ENCODE measurements at regions not wholly inside any gene's neighbourhood (a gene's known extent, or its start where the extent isn't known, plus 50 kb on each side); places are given as distances from the start of the nearest gene placed in this dataset.

DNA sequence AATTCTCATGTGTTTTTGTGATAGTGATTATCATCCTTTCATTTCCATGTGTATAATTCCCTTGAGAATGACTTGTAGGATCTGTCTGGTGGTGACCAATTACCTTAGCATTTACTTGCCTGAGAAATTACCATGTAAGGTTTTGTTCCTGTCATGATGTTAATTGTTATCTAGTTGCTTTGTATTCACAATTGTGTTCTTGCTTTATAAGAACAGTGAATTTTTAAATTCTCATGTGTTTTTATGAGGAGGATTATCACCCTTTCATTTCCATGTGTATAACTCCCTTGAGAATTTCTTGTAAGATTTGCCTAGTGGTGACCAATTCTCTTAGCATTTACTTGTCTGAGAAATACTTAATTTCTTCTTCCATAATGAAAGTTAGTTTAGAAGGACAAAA, 758.2 kb upstream of the NDST4 start:
- no peak for DNase-seq

DNA sequence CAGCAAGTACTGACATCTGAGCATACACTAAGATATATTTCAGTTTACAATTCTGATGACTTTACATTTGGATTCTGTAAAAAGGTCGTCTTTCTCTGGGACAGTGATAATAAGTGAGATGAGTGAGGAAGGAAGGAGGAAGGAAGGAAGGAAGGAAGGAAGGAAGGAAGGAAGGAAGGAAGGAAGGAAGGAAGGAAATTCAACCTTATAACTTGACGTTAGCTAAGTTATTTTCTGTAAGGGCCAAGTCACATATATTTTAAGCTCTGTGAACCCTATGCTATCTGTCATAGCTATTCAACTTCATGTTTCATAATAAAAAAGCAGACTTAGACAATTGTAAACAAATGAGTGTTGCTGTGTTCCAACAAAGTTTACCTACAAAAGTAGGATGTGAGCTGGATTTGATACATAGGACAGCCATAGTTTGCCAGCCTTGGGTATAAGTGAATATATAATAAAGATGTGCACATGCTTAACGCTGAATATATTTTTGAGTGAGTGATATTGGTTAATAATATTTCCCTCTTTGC, 753.0 kb upstream of the NDST4 start:
- no peak for DNase-seq

DNA sequence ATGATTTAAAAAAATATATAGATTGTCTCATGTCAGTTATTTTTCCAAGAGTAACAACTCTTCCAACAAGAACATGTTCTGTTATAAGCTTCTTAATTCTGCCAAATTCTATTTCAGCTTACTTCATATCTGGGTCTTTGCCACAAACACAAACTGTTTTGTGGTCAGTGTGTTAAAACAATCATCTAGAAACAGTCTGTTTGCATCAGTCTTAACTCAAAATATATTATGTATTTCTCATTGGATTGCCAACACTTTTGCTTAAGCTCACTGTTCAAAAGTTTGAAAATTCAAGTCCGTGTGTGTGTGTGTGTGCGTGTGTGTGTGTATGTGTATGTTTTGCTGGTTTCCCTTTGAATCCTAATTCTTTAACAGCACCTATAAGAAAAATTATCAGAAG, 752.3 kb upstream of the NDST4 start:
- no peak for DNase-seq

DNA sequence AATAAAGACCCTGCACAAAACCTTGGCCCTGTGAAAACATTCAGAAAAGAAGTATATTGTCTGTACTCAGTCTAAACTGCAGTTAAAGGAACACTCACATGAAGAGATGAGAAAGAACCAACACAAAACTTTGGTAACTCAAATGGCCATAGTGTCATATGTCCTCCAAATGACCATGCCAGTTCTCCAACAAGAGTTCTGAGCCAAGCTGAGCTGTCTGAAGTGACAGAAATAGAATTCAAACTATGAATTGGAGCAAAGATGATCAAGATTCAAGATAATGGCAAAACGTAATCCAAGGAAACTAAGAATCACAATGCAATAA, 739.3 kb upstream of the NDST4 start:
- DNase-seq = no peak

DNA sequence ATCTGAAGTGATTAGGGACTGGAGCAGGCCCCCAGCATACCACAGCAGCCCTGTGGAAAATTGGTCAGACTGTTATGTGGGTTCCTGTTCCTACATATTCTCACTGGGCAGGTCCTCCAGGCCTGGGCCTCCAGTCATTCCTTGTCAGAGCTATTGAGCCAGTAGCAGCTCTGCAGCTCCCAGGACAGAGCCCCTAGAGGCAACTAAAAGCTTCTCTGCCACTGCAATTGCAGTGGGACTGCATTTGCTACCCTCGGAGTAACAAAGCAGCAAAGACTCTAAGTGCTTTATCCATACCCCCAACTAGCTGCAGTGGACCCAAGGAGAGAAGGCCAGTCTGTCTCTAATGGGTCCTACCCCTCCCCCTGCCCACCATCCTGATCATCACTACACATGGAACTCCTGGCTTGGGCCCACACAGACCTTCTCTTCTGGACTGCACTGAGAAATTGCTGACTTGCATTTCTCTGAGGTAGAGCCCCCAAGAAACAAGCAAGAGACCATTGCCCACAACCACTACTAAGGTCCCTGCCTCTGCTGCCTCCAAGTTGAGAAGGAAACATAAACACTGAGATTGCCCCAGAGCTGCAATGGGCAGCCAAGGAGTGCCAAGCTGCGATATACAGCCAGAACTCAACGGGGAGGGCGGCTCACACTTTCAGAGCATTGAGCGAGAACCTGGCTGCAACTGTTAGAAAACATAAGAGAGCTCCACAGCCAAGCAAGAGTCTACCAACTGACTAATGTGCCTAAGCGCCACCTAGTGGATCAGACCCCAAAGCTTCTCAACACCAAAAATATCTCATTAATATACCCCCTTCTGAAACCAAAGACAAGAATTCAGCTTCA, 738.7 kb upstream of the NDST4 start:
- no peak for DNase-seq

DNA sequence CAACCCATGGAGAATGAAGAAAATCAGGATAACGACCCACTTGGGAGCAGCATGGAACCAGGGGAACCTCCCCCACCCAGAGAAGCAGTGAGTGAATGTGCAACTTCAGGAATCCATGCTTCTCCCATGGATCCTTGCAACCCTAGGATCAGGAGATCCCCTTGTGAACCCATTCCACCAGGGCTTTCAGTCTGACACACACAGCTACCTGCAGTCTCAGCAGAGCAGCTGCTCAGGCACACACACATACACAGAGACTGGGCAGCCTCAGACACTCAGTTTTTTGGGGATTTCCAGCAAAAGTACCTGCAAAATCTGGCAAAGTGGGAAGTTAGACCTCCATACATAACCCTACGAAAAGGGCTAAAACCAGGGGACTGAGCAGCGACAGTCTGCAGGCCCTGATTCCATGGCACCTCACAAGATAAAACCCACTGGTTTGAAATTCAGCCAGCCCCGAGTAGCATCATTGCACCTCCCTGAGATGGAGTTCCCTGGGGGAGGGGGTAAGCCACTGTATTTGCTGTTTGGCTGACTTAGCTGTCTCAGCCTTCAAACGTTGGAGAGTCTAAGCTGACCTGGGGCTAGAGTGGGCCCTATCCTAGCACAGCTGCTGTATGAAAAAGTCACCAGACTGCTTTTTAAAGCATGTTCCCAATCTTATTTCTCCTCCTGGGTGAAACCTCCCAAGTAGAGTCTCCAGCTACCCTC, 737.5 kb upstream of the NDST4 start:
- DNase-seq = no peak

DNA sequence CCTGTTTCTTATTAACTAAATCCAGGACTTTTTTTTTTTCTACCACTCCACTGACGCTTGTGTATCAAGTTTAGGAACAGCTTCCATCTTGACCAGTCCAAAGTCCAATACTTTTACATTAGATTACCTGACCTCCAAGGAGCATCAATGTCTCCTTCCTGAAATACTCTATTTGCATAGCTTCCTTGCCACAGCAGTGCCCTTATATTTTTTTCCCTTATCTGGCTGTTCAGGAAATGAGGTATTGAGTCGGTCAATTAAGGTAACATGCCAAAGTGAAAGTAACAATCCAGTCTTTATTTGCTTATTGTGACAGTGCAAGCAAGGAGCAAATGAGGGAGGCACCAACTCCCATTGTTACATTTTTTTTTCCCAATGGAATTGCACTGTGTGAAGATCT, 730.8 kb upstream of the NDST4 start:
- DNase-seq = no peak

DNA sequence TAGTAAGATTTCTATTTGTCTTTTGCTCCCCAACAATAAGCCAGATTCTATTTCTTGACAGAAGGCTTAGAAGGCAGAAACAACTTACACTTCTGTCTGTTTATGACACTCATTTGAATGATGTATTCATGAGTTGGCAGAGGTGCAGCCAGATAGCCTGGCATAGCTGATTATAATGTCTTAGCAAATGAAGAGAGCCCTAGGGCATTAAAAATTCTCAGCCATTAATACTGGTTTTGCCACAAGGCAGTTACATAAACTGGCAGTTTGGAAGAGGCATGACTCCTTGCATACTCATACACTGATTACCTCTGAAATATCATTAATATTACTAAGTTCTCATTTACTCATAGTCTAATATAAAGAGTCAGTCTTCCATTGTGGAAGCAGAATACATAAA, 728.5 kb upstream of the NDST4 start:
- no peak for DNase-seq

DNA sequence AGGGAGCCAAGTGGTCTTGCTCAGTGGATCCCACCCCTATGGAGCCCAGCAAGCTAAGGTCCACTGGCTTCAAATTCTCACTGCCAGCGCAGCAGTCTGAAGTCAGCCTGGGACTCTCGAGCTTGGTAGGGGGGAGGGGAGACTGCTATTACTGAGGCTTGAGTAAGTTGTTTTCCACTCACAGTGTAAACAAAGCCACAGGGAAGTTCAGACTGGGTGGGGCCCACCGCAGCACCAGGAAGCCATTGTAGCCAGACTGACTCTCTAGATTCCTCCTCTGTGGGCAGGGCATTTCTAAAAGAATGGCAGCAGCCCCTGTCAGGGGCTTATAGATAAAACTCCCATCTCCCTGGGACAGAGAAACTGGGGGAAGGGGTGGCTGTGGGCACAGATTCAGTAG, 721.0 kb upstream of the NDST4 start:
- no peak for DNase-seq

DNA sequence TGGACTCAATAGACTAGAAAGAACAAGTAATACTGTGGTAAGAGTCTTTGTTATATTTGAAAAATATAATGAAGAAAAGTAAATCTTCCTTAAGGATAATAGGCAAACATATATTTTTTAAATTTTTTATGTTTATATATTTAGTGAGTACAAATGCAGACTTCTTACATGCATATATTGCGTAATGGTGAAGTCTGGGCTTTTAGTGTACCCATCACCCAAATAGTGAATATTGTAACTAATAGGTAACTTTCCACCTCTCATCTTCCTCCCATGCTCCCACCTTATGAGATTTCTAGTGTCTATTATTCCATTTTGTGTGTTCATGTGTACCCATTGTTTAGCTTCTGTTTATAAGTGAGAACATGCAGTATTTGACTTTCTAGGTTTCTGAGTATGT, 711.2 kb upstream of the NDST4 start:
- DNase-seq = no peak

DNA sequence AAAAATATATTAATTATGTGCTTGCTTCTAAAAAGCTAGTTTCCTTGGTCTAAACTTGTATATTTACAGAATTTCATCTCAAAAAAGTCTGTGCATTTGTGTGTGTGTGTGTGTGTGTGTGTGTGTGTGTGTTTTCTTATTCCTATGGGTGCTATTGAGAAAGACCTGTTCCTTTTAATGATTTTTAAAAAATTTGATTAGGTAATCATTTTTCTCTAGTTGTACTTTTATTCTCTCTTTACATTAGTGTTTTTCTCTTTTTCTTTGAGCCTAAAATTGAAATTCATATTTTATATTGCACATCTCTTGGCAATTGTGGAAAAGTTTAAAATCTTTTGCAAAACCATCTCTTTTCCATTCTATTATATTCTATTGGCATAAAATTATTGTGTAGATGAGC, 690.4 kb upstream of the NDST4 start:
- DNase-seq = no peak

DNA sequence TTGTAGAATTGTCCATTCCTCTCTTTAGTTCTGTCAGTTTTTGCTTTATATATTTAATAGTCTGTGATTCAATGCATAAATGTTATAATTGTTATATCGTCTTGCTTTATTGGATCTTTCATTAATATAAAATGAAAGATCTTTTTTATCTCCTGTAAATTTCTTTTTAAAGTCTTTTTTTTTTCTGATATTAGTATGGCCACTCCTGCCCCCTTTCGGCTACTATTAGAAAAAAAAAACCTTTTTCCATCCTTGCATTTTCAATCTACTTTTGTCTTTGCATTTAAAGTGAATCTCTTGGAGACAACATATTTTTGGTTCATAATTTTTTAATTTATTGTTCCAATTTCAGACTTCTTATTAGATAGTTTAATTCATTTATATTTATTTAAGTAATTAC, 677.4 kb upstream of the NDST4 start:
- DNase-seq = no peak

DNA sequence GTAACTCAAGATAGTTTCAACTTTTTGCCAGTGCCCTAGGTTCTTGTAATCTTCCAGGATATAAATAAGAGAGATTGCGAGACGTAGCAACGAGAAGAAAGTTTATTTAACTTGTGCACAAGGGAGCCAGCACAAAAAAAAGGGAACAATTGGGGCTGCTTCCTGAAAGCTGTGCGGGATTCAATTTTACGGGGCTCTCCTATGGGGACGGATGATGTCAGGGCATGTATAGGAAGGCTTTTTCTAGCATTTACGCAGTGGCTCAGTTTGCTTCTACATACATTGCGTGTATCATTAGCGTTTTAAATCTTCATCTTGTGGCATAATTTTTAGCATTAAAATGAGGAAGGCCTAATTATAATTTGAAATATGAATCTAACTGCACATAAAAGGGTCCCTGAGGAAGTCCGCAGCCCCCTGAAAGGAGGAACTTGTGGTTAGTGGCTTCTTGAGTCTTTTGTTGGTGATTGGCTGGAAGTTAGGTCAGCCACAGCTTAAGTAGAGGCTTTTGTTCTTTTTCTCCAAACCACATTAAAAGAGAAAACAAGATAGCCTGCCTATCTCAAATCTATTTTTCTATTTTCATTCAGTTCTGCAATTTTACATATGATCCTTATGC, 668.2 kb upstream of the NDST4 start:
- DNase-seq = no peak

DNA sequence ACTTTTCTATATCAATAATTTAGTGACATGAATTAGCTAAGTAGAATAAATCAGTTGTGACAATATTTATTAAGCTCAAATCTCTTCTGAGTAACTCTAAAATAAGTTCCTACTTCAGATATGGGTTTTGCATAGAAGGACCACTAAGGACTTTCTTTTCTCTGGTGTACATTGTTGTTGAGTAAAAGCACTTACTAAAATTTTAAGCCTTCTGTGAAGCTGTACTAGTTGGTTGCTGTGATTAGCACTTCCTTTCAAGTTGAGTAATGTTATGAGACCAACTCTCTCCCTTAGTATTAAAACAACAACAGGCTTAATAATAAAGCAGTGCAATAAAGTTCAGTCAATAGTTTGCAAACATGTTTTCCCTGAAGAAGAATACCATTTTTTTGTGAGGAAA, 667.4 kb upstream of the NDST4 start:
- DNase-seq = no peak

DNA sequence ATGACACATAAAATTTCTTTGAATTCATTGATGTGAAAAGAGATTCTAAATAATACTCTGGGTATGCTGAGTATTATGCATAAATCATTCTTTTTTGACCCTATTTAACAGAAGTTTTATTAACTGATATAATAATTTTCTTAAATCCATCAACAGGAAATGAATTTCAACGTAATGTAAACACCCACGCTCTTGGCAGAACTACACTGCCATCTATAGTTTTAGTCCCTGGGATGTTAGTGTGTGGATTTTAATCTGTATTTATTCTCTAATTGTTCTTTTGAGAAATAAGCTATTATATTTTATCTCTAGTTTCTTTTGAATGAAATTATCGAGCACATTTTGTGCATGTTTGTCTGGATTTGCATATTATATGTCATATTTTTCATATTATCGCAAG, 666.8 kb upstream of the NDST4 start:
- no peak for DNase-seq

DNA sequence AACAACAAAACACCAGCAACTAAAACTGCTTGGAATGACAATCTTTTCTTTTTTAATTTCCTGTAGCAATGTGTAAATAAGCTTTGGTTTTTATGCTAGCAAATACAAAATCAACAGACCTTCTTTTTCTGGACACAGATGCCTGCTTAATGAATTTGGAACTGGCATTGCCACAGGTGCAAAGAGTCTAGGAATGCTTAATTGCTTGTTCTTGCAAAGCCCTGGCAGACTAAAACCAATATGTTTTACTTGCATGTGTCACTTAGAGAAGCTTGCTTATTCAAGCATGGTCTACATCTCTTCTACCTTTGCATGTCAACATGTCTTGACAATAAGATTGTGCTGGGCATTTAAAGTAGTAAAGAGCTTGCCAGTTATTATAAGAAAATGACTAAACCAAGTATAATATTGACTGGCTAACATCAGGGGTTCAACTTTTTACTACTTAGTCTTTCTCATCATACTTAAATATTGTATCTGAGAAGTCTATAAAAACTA, 656.7 kb upstream of the NDST4 start:
- DNase-seq = no peak

DNA sequence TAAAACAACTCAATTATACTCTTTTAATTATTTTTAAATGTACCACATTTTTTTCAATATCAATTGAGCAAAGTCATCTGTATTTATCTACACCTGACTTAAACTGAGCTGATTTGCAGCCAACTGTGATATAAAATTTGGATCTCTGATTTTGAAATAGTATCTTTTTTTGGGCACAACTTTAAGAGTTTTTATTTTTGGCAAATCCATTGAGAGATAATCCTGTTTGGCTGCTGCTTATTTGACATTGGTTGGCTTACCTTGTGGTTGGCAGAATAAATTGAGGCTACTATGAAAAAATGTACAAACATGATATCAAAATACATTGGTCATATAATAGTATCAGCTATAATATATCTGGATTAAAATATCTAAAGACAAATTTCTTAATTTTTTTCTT, 656.0 kb upstream of the NDST4 start:
- DNase-seq = no peak

DNA sequence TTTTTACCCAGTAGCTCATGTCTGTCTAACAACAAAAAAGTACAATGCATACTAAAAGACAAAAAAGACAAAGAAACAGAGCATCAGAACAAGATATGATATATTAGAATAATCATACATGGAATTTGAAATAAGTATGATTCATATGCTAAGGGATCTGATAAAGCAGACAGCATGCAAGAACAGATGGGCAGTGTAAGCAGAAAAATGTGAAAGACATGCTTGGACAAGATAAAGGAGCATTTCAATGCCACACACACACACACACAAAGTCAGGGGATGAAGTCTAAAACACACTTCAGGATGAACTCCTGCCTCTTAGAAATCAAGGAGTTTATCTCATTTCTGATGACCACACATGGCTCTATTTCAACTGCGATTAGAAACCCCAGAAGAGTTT, 649.6 kb upstream of the NDST4 start:
- no peak for DNase-seq

DNA sequence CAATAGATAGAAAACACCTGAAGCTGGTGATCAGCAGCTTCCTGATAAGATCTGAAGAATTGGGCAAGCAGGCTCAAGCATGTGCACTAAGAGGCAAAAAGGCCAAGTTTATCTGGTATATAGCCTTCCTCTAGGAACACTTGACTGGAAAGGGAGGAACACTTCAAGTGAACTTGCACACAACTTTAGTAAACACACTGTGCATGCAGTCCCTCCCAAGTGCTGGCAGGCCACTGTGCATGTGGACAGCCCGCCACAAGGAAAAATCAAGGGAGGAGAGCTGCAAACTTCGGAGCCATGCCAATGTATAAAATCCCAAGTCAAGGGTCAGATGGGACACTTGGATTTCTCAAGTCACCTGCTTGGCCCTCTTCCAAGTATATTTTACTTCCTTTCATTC, 645.8 kb upstream of the NDST4 start:
- DNase-seq = no peak

DNA sequence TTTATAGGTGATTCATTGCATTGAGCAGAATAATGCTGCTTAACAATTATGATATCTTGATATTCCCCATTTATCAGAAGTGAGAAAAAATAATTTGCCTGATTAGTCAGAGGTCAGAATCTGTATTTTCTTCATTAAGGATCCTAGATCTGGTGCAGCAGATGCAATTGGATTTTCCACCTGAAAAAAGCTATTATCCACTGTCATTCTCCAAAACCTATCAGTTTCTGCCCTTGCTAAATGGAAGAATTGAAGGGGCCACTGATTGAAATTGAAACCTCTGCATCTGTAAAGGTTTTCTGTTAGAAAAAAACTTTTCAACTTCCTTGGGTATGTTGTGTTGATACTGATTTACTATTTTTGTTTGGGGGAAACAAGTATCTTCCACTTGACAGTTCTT, 636.0 kb upstream of the NDST4 start:
- DNase-seq = no peak

DNA sequence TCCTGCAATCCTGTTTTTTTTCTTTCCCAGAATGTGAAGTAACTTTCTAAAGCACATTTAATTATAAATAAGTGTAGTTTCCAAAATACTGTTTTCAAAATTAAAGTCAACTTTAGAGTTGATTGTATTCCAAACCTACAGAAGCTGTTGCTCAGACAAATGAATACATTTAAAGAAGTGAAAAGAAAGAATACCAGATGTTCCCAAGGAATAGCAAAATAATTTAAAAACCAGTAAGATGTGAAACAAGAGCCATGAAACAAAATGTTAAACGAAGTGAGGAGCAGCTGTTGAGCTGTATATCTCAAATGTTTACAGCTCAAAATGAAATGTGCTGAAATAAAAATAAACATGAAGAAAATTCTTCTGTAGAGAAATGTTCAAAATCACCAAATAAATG, 627.4 kb upstream of the NDST4 start:
- DNase-seq = no peak

DNA sequence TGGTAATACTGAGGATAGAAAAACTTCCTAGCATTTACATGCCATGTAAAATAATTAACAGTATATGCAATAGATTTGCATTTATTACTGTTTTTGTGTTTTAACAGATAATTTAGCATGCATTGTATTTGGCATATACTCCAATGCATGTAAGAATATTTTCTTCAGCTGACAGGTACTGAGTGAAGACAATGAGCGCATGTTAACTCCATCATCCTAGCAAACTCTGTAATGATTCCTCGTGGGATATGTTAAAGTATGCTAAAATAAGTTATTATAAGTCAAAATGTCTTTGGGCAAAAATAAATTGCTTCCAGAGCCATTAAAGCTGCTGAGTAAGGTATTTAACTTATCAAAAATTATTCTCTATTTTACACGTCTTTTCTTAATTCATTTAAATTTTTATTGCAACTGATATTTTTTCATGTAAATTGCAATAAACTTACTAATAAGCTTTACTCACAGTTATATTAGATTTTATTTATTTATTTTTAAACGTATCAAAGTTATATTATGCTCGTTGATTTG, 616.4 kb upstream of the NDST4 start:
- no peak for DNase-seq

DNA sequence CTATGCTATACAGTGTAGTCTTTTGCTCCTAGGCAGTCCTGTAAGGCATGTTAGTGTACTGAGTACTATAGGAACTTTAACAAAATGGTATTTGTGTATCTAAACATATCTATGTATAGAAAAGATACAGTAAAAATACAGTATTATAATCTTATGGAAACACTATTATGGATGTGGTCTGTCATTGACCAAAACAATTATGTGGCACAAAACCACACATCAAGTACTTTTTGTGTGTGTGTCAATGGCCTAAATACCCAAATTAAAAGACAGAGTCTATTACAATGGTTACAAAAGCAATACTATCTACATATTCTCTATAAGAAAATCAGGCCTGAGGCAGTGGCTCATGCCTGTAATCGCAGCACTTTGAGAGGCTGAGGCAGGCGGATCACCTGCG, 610.2 kb upstream of the NDST4 start:
- DNase-seq = no peak

DNA sequence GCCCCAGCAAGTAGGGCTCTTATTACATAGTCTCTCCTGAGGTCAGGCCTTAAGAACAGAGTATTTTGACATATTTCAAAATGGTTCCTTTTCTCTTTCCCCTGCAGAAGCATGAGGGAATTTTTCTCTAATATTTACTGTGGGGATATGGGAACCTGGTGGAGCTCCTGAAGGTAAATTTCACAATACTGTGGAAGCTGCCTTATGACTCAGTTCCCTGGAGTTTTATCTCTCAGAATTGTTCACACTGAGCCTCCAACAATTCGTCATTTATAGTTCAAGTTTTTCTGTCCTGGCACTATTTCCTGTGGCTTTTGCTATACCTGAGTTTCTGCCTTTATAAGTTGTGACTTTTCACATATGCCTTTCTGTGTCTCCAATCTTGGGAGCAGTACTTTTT, 607.2 kb upstream of the NDST4 start:
- DNase-seq = no peak
